GM23248 (cell line): ENCODE measurements at regions not wholly inside any gene's neighbourhood (a gene's known extent, or its start where the extent isn't known, plus 50 kb on each side); places are given as distances from the start of the nearest gene placed in this dataset.

Experiments used
- EZH2 ChIP-seq: fragments of 200-600 bp; sonication (generic); IDR thresholded peaks from 2 replicates; pipeline ENCODE4 v1.6.1; 2018; ENCODE audit warnings: antibody characterized with exemption, mild to moderate bottlenecking; ENCODE audit not compliant: insufficient read depth, poor library complexity, severe bottlenecking
- EZH2phosphoT487 ChIP-seq: fragments of 200-600 bp; sonication (generic); IDR thresholded peaks from 2 replicates; pipeline ENCODE4 v1.6.1; 2018; ENCODE audit warnings: antibody characterized with exemption, moderate library complexity, mild to moderate bottlenecking, low read depth; ENCODE audit not compliant: insufficient read depth

- no peak for TF ChIP-seq EZH2phosphoT487
- TF ChIP-seq EZH2: no peak
These were observed 207.1 kb upstream of the CEP162 start for GRCh38 chr6:84434550-84434949.
